GM15510 (cell line): ENCODE measurements at regions not wholly inside any gene's neighbourhood (a gene's known extent, or its start where the extent isn't known, plus 50 kb on each side); places are given as distances from the start of the nearest gene placed in this dataset.

Experiments
- POLR2A ChIP-seq: IDR thresholded peaks from 3 replicates; pipeline ENCODE4 v1.6.1; 2011; ENCODE audit warnings: borderline replicate concordance; ENCODE audit not compliant: insufficient read length; ENCODE audit errors: extremely low read depth

GRCh38 chr19:27846944-27847343 lies 1366.0 kb downstream of the UQCRFS1 start:
- TF ChIP-seq POLR2A: no peak

DNA sequence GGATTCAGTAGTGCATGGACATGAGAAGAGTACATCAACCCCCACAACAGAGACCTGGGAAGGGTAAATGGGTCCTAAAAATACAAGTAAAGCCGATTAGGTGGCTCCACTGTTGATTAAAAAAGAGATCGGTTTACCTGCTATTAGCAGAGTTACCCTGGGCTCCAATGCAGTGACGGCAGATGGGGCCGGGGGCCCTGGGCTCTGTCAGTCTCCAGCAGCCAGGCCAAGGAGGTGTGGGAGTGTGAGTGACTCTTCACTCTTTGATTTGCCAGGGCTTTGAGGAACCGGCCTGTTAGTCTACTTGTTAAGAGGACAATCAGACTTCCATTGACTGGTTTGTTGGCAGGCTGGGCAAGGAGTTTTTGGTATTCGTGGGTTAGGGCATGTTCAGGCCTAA lies 1368.7 kb downstream of the UQCRFS1 start:
- no peak for TF ChIP-seq POLR2A

GRCh38 chr19:27843861-27844260 lies 1369.1 kb downstream of the UQCRFS1 start:
- TF ChIP-seq POLR2A: no peak

GRCh38 chr19:27833031-27833430 lies 1379.9 kb downstream of the UQCRFS1 start:
- TF ChIP-seq POLR2A: no peak

- TF ChIP-seq POLR2A: no peak
Measured at GRCh38 chr19:27828829-27829228, 1384.1 kb downstream of the UQCRFS1 start.

GRCh38 chr19:27824108-27824507 lies 1388.8 kb downstream of the UQCRFS1 start:
- no peak for TF ChIP-seq POLR2A

DNA sequence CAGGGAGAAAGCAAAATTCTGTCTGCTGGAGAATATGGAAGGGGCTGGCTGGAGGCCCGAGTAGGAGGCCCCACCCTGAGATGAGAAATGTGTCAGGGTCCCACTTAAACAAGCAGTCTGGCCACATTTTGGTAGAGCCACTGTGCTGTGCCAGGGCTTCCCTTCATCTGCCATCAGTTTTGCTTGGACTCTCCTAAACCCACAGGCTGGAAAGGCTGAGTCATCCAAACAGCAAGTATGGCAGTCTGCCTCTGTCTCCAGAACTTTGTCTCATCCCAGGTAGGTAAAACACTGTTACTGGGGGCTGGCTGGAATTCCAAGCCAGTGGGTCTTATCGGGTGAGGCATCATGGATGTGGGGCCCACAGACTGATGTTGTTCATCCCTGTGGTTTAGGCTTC lies 1390.6 kb downstream of the UQCRFS1 start:
- no peak for TF ChIP-seq POLR2A

DNA sequence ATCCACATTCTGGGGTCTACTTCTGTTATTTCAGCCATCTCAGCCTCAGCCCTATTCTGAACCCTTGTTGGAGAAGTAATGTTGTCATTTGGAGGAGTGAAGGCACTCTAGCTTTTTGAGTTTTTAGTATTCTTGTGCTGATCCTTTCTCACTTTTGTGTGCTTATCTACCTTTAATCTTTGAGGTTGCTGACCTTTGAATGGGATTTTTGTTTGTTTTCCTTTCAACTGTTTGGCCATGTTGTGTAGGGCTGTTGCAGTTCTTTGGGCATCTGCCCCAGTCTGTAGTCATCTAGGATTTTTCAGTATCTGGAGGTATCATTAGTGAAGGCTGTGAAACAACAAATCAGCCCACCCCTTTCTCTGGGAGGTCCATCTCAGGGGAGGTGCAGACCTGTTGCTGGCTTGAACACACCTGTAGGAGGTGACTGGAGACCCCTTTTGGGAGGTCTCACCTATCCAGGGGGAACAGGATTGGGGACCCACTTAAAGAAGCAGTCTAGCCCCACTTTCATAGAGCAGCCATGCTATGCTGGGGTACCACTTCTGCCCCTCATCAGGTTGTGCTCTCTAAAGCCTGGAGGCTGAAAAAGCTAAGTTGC lies 1391.4 kb downstream of the UQCRFS1 start:
- TF ChIP-seq POLR2A: no peak

DNA sequence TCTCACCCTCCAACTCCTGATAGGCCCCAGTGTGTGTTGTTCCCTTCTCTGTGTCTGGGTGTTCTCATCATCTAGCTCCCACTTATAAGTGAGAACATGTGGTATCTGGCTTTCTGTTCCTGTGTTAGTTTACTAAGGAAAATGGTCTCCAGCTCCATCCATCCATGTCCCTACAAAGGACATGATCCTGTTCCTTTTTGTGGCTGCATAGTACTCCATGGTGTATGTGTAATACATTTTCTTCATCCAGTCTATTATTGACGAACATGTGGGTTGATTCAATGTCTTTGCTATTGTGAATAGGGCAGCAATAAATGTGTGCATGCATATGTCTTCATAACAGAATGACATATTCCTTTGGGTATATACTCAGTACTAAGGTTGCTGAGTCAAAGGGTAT lies 1397.0 kb downstream of the UQCRFS1 start:
- no peak for TF ChIP-seq POLR2A

DNA sequence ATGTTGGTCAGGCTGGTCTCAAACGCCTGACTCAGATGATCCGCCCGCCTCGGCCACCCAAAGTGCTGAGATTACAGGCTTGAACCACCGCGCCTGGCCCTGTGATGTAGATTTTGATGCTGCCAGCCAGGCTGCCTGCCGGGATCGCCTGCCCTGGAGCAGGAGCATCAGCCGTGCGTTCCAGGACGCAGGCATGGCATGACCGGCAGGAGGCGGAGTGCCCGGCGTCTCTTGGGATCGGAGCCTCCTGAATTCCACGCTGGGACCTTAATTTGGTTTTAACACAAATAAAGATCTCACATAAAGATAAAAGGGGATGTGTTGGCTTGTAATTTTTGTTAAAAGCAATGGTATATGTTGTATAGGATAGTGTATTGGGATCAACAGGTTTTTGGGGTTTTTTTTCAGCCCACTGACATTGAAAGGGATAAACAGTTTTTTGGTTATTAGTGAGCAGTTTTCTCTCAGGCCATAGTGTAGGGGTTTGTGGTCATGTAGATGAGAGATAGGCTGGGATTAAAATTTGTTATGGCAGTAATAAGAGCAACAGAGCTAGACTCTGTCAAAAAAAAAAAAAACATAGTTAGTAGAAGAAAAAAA lies 1406.4 kb downstream of the UQCRFS1 start:
- TF ChIP-seq POLR2A: no peak

DNA sequence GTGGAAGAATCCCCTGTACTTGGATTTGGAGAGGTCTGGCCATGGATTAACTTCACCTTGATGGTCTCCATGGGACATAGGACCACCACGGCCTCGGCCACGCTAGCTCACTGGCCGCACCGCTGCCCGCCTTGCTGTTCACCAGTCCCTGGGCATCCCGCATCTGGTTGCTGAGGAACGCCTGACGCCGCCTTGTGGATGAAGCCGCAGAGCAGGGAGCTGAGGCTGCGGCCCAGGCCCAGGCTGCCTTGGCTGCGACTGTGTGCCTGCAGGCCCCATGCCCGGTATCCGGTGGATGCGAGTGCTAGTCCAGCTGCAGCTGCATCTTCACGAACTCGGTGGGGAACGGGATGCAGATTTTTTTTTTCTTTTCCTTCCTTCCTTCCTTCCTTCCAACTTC lies 1407.1 kb downstream of the UQCRFS1 start:
- TF ChIP-seq POLR2A: no peak

GRCh38 chr19:27796540-27796939 lies 1416.4 kb downstream of the UQCRFS1 start:
- no peak for TF ChIP-seq POLR2A

DNA sequence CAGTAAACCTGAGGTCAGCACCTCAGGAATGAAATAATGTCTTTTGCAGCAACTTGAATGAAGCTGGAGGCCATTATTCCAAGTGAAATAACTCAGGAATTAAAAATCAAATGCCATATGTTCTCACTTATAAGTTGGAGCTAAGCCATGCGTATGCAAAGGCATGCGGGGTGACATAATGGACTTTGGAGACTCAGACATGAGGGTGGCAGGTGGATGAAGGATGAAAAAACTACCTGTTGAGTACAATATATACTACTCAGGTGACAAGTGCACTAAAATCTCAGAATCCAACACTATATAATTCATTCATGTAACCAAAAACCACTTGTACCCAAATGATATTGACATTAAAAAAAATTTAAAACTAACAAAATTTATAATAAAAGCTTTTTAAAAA lies 1416.9 kb downstream of the UQCRFS1 start:
- no peak for TF ChIP-seq POLR2A

DNA sequence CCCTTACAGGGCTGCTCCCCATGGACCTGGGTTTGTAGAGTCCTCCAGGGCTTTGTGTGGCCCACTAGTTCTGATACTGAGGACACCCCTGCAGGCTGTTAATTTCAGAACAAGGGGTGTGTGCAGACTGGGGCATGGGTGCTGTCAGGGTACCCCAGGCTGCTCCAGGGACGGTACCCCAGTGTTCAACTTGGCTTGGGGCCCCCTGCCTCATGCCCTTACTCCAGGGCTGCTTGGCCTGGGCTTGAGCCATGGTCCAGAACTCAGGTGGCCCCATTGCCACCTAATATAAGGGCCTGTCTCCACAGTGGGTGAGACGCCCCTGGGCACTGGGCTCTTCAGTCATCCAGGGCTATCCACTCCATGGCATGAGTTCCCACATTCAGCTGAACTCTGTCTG lies 1417.6 kb downstream of the UQCRFS1 start:
- TF ChIP-seq POLR2A: no peak

DNA sequence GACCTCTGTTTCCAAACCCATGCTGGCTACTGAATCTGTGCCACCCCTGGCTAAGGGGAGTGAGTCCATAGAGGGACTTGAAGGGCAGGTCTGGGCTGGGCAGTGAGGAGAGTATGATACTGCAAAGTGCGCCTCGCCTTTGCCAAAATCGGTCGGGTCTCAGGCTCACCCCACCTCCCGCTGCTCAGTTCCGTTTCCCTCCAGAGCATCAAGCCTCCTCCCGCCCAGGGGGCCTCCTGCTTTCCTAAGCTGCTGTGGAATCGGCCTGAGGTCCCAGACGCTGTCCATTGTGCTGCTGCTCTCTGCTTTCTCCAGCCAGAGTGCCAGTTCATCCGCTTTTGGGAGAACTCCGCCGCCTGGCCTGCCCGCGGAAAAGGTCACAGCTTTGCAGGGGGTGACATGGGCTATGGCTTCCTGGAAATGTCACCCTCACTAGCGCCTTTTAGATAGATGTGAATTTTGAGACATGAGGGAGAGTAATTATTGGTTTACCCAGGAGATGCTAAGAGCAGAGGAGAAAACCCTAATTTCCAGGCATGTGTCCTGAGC lies 1418.4 kb downstream of the UQCRFS1 start:
- no peak for TF ChIP-seq POLR2A
